Testis (tissue), 2 donors: ENCODE measurements at regions not wholly inside any gene's neighbourhood (a gene's known extent, or its start where the extent isn't known, plus 50 kb on each side); places are given as distances from the start of the nearest gene placed in this dataset.

ENCODE experiments used
- CTCF ChIP-seq, 3 experiments: fragments of 450-650 bp in 2 of 3; fragments of 200-600 bp in 1 of 3; sonication (generic) in 1 of 3; IDR thresholded peaks; one replicate each; pipeline ENCODE4 v1.5.1; 2016 to 2019; ENCODE audit warnings: antibody characterized with exemption in 3 of 3, mild to moderate bottlenecking in 2 of 3, moderate library complexity in 1 of 3
- POLR2A ChIP-seq: fragments of 450-650 bp; IDR thresholded peaks from one replicate; pipeline ENCODE4 v1.6.1; 2017; ENCODE audit warnings: antibody characterized with exemption, mild to moderate bottlenecking, moderate library complexity

- no peak for TF ChIP-seq CTCF (IDR thresholded peaks at IDR 0.05)
- no peak for TF ChIP-seq POLR2A
These were observed 297.6 kb upstream of the INTU start for GRCh38 chr4:127335073-127335620.
